LHCN-M2 (cell line): ENCODE measurements at regions not wholly inside any gene's neighbourhood (a gene's known extent, or its start where the extent isn't known, plus 50 kb on each side); places are given as distances from the start of the nearest gene placed in this dataset.
A peak's percentile ranks its signal among the peaks of the same experiment; 100 is the strongest.
"Not testable (repeated sequence)": the region's sequence is repeated elsewhere in the genome, so short reads cannot be mapped to it uniquely, and the experiment has no call there.

Experiments
- DNase-seq: peaks from one replicate; pipeline ENCODE4 v3.0.0-alpha.2; 2012; ENCODE audit warnings: low read depth

DNA sequence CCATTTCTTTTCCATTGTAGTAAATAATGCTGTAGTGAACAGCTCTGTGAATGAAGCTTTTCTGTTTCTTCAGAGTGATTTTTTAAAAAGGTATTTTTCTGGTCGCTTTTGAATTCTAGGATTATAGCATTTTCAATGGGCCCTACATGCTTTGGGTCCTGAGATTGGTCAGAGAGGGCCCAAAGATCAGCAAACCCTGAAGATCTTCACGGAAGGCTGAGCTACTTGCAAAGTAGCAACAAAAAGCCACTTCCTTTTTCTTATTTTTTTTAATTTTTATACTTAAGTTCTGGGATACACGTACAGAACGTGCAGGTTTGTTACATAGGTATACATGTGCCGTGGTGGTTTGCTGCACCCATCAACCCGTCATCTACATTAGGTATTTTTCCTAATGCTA lies 200.5 kb downstream of the FAT3 start:
- no peak for DNase-seq

DNA sequence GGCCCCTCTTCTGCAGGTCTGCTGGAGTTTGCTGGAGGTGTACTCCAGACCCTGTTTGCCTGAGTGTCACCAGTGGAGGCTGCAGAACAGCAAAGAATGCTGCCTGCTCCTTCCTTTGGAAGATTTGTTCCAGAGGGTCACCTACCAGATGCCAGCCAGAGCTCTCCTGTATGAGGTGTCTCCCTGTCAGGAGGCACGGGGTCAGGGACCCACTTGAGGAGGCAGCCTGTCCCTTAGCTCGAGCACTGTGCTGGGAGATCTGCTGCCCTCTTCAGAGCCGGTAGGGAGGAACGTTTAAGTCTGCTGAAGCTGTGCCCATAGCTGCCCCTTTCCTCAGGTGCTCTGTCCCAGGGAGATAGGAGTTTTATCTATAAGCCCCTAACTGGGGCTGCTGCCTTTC lies 207.9 kb downstream of the FAT3 start:
- DNase-seq: no peak

DNA sequence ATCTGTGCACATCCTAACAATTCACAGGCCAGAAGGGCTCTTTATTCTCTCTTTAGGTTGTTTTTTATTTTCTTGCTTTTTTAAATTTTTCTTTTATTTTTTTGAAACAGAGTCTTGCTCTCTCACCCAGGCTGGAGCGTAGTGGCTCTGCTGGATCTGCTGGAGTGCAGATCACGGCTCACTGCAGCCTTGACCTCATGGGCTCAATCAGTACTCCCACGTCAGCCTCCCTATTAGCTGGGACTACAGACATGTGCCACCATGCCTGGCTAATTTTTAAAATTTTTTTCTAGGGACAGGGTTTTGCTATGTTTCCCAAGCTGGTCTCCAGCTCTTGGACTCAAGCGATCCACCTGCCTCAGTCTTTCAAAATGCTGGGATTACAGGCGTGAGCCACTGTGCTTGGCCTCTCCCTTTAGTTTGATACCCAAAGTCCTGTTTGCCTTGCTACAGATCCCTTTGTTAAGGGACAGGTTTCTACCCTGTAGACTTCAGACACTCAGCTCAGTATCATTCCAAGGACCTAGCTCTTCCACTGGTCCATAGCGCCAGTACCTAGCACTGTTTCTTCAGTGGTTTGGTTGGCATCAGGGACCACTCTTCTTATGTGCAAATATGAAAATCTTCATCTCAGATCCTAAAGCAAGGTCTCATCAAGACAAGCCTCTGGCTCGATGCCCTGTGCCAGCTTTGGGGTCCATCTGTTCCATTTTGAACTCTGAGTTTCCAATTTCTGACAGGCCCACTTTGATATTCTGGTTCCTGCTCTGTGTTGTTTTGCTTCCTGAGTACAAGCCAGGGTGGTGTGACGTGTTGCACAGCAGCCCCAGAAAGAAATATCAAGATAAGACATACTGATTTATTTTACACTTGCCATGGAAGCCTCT lies 211.7 kb downstream of the FAT3 start:
- DNase-seq: no peak

DNA sequence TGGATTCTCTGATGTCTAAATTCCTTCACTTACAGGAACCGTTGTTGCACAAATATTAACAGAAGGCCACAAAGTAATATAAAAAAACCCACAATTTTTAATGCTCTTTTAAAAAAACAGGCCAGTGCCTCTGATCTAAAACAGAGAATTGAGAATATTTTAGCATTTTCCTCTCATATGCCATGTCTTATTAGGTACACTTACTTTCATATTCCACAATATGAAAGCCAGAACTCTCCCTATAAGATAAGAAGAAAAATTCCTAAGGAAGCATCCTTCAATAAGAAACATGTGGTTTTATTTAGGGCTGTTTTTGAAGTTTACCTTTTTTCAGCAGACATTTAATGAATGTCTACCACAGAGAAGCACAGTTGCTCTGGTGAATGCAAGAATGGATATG lies 214.5 kb downstream of the FAT3 start:
- no peak for DNase-seq

DNA sequence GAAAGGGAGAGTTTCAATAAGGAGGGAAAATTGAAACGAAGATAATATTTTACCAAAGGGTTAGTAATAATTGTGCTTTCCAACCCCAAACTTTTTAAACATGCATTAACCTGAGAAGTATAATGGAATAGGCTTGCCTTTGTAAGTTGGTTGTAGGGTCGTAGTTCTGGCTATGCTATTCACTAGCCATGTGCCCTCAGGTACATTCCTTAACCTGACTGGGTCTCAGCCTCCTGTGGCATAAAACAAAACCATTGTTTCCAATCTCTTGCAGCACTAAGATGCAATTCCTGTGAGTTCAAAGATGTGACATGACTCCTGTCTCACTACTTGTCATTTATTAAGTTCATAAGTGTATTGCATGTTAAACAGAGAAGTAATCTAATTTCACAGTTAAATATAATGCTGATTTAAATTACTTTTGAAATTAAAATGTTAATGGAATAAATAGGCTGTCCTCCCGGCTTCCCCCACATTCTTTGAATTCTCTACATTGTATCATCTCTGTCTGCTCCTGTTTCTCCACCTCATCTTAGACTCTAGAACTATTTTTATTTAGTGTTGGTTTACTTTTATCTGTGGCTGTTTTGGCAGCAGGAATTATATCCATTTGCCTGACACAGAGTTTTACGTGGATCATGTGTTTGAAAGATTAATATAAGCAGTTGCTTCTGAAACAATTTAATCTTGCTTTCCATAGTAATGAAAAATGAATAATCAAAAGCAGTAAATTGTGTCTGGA lies 216.3 kb downstream of the FAT3 start:
- no peak for DNase-seq

DNA sequence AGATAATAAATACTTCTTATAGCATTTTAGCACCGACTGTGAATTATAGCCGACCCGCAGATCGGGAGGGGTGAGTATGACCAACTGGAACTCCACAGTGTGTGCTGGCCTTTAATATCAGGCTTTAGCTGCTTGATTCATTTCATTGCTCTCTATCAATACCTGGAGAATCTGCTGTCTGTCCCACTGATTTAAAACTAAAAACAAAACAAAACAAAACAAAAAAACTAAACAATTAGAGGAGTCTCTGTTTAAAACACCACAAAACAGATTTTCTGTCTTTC lies 216.8 kb downstream of the FAT3 start:
- no peak for DNase-seq

DNA sequence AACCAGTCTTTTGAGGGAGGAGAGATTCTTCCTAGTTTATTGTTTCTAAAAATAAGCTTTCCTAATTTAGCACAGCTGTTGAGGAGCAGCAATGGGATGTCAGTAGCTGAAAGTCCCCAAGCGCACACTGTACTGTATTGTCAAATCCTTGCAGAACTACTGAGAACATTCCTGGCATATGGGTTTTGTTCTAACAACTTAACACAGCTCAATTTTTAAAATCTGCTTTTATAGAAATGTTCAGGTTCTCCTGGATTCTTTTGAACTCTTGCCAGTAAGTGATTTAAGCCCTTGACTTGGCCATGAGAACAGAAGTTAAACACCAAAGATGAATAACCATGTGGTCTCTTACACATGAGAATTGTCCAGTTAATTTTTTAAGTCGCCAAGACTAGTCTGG lies 218.6 kb downstream of the FAT3 start:
- DNase-seq: no peak

DNA sequence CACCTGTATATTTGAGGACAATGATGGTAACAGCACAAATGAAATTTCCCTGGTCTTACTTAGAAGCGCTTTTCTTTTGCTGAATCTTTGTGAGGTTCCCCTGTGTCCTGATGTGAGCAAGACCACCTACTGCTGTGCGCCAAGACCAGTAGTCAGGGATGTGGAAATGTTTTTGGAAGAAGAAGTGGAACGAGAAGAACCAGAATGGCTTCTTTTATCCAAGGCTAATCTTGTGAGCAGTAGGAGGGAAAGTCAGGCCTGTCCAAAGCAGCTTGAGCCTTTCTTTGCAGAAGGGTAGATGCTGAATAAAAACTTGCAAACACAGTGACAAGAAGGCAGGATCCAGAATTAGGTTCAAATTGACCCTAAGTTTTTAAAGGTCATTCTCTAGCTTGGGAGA lies 223.0 kb downstream of the FAT3 start:
- no peak for DNase-seq

DNA sequence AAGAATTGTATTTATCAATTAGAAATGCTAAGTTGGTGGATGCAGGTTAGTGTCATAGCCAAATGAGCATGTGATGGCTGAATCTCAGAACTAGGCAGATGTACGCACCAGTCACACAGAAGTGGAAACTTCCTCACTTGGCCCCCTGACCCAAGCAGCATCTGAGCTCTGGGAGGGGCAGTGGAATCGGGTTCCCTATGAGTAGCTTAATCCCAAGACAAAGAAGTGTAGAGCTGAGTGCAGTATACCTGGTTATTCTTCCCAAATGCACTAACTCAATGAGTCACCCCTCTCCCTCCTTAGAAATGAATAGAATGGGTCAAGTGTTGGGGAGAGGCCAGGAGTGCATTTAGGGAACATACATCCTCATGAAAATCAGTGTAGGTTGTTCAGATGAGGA lies 224.6 kb downstream of the FAT3 start:
- DNase-seq: no peak

DNA sequence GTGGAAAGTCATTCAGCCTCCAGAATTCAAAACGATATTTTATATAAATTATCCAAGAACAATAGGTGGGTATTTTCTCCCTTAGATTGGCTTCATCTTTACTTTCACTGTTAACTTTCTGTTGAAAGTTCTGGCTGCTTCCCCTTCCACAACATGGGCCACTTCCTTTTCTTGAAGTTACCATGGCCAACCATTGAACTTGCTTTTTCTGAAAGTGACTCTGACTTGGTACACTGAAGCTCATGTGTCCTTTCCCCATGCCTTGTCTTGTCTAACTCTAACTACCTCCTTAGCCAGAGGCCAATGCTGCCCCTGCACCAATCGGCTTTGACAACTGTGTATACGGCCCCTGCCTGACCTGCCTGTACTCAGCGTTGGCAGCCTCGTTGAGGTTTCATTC lies 225.2 kb downstream of the FAT3 start:
- no peak for DNase-seq

DNA sequence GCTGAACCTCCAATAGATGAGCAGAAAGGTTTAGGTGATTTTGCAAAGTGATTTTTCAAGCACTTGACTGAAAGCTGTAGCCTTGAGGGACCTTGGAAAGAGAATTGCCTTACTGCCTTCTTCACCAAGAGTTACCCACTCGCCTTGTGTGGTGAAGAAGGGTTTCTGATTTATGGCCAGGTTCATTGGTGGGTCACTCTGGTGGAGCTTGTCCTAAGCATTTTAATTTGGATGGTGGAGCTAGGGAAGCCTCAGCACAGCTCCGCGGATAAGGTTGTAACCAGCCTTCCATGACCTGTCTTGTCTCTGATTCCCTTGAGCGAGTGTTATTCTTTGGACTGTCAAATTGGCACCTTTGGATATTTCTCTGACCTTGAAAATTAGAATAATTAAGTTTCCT lies 226.4 kb downstream of the FAT3 start:
- no peak for DNase-seq

DNA sequence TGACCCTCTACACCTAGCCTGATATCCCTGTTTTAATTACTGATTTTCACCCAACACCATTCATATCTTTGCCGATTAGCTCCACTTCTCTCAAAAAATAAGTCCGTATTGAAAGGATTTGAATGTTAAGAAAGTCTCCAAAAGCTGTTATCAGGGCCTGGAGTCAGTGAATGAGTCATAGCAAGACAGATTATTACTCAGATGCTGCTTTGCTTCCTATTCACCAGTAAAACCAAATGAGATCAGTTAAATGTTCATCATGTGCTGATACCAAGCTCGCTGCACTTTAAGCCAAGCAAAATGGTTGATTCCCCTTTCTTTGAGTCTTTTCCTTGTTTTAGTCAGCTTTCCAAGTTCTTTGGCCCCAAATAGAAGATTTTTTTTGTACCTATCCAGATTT lies 228.4 kb downstream of the FAT3 start:
- peak; percentile 22 for DNase-seq

DNA sequence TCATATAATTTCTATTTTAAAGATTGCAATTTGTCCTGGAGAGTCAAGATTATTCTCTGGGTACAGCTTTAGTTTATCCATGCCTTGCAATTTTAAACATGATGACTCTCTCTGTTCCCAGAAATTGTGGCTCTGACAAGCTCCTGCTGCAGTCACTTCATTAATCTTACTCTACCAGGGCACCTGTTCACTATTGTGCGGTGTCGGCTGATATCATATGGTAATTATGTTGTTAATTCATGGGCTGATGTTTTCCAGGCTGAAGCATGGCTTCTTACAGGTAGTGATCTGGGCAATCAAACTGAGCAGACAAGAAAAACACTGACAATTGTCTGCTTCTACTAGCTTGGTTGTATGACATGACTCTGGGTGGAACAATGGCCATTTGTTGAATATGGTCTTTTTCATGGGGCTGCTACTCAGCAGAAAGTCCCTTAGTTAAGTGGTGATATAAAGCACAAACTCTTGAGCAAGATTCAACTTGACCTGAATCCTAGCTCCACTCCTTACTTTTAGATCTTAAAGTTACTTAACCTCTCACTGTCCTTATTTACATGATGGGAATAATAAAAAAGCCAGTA lies 230.7 kb downstream of the FAT3 start:
- DNase-seq: no peak

DNA sequence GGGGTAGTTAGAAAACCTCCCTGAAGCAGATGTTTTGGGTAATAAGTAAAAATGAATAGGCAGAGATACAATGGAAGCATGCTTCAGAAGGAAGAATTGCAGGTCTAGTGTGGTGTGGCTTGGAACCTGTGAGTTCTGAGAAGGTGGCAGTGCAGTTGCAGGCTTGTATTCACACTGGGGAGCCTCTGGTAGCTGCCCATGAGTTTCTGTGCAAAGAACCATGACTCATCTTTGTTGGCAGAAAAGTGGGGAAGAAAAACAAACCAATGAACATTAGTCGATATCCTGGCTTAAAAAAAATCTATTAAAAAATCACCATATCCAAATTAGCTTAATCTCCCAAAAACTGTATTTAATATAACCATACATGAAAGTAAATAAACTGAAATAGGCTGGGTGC lies 232.6 kb downstream of the FAT3 start:
- no peak for DNase-seq

DNA sequence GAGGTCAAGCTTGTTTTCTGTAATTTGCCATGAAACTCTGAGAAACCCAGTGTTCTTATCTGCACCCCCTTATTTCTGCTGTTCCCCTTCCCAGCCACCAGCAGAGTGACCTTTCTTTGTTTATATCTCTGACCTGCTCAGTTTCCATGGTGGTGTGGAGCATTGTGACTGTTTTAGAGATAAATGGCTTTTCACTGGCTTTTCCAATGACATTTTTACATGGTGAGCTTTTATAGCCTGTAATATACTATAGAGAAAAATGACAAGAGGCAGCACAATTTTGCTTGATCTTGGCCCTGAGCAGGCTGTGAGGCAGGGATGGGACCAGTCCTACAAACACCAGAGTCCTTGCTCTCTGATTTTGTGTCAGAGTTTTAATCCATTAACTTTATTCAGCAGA lies 233.9 kb downstream of the FAT3 start:
- no peak for DNase-seq

DNA sequence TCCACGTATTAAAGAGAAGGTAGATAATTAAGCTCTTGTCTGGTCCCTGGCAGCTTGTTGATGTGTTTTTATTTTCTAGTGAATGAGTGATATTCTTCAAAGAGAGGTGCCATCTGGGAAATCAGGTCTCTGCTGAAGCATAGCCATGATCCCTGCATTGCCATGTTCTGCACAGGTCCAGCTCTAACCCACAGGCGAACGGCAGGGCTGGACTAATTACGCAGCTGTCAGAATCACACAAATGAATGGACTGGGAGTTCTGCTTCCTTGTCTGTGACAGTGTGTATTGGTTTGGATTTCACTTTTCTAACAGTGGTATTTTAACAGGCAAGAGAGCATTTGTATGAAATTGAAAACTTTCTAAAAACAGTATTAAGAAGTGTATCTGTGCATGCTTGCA lies 235.6 kb downstream of the FAT3 start:
- DNase-seq: no peak

DNA sequence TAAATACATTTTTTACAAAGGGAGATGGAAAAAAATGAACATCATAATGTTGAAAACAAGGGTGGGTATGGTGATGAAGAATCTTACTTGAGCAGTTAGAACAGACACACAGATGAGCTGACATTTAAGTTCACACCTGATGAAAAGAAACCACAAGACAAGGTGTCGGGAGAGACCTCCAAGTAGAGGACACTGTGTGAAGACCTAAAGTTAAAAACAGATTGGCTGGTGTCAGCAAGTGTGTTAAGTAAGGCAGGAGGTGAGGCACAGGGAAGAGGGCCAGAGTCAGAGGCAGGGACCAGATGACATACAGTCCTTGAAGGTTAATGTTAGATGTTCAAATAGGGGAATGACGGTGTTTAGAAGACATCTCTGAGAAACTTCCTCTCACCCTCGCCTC lies 236.8 kb downstream of the FAT3 start:
- DNase-seq: no peak

DNA sequence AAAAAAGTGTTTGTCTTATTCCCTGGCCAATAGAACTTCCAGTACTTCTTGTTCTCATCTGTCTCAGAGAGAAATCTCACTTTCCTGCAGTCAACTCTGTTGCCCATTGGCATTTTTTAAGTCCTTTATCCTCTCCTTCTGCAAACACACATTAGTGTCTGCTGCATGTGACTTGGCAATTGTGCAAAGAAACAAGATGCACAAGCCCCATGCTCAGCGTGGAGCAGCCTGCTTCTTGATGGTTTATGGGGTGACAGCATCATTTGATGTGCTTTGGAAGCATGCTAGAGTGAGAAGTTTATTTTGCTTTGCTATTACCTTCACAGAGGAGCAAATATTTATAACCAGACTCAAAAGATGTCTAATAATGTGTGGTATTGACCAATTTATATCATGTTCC lies 238.2 kb downstream of the FAT3 start:
- no peak for DNase-seq

DNA sequence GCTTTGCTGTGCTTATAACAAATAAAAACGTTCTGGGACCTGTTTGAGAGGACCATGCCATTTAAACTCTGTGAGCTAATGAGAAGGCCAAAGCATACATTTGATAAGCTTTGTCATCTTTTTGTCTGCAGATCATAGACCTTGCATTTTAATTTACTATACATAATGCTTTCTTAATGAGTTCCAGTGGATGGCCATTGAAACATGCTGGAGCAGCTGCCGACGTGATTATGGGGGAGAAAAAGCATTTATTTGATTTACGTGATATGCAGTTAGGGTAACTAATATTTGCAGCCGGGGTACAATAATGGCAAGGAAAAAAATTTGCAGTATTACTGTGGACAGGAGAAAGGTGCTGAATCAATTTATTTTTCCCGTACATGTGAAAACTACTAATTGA lies 240.2 kb downstream of the FAT3 start:
- no peak for DNase-seq

DNA sequence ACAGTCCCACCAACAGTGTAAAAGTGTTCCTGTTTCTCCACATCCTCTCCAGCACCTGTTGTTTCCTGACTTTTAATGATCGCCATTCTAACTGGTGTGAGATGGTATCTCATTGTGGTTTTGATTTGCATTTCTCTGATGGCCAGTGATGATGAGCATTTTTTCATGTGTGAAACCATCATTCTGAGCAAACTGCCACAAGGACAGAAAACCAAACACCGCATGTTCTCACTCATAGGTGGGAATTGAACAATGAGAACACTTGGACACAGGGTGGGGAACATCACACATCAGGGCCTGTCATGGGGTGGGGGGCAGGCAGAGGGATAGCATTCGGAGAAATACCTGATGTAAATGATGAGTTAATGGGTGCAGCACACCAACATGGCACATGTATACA lies 240.8 kb downstream of the FAT3 start:
- DNase-seq: not testable (repeated sequence)

DNA sequence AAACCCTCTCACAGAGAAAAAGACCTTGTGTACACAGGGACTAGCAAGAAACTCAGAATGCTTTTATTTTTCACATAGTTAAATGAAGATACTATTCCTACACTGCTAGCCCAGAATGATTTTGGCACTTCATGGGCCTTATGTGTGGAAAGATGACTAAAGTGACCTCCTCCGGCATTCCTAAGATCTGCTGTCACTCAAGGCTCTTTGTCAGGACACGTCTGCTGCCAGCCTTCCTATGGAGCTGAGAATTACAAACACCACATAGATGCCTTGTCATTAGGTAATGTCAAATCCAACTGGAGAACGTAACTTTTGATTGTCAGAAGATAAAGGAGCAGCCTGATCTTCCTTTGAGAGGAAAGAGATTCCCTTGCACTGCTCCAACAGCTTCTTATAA lies 249.1 kb downstream of the FAT3 start:
- DNase-seq: no peak

DNA sequence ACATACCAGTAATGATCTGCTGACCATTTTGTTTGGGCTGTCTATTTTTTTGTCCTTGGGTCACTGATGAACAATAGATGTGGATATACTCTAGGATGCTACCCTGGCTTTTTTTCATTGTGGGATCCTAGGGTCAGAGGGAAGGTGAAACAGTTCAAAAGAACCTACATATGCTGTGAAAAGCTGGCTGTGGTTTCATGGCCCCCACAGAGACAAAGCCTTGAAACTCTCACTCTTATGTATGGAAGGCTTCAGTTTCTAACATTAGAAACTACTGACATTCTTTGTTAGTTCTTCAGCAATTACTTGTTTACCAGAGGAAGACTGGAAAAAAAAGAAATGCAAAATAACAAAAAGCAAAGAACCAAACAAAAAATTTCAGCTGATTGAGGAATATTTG lies 250.7 kb downstream of the FAT3 start:
- DNase-seq: no peak

DNA sequence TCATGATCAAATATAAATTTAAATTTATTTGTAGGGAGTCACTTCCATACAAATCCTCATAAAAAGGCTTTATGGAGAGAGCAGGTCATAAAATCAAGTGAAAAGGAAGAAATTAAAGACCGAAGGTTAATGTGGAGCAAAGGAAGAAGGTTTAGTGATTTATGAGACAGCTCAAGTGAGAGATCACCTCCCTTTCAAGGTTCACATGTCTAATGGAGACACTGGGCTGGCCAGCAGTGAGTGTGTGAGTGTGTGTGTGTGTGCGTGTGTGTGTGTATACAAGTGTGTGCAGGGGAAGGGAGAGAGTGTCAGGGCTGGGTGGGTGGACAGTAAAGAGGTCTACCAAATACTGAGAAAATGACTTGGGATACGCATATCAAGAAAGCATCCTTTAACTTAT lies 251.2 kb downstream of the FAT3 start:
- no peak for DNase-seq
